Astrocyte (in vitro differentiated cells and primary cell): ENCODE measurements at regions not wholly inside any gene's neighbourhood (a gene's known extent, or its start where the extent isn't known, plus 50 kb on each side); places are given as distances from the start of the nearest gene placed in this dataset.

ENCODE experiments used
- CTCF ChIP-seq: IDR thresholded peaks from 2 replicates; pipeline ENCODE4 v1.5.1; 2011; ENCODE audit warnings: low read depth, mild to moderate bottlenecking, inconsistent platforms, low read length, moderate library complexity; ENCODE audit not compliant: insufficient read depth
- EZH2 ChIP-seq: IDR thresholded peaks from 2 replicates; pipeline ENCODE4 v1.6.1; 2012; ENCODE audit warnings: mild to moderate bottlenecking, low read length, inconsistent platforms; ENCODE audit not compliant: insufficient read depth

DNA sequence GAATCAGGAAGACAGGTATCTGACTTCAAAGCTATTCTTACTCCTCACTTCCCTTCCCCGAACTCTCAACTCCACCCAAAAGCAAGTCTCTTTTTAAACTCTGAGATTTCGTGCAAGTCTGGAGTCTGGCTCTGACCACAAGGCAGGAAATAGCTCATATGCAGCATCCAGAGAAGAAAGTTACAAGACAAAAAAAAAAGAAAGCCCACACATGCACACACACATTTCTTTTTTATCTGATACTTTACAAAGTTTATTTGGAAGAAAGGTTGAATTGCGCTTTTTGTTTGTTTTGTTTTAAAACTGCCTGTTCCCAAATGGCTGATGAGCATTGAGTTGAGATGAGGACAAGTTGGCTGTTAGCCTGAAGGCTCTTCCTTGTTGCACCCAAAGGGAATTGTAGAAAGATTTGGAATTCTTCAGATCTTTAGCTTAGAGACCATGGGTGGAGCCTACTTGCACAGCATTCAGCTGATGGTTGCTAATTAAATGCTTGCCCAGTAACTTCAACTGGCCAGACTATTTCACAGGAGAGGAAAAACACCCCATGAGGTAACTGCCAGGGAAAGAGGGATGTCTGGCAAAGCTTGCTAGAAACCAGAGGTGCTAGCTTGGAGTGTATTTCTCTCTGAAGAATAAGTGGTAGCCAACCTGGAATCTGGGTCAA lies 490.3 kb downstream of the TTLL7 start:
- TF ChIP-seq CTCF: no peak
- no peak for TF ChIP-seq EZH2
